HepG2 (cell line): ENCODE measurements at regions not wholly inside any gene's neighbourhood (a gene's known extent, or its start where the extent isn't known, plus 50 kb on each side); places are given as distances from the start of the nearest gene placed in this dataset.

Experiments used
- CEBPB ChIP-seq: IDR thresholded peaks from 2 replicates; pipeline ENCODE4 v1.6.1; 2011; ENCODE audit warnings: low read depth, low read length, improper control_type of control experiment, borderline replicate concordance
- CHD2 ChIP-seq: IDR thresholded peaks from 2 replicates; pipeline ENCODE4 v1.6.1; 2011; ENCODE audit warnings: low read depth, low read length, improper control_type of control experiment
- CTCF ChIP-seq: sonication (generic); formaldehyde crosslinking; IDR thresholded peaks from 2 replicates; pipeline ENCODE4 v1.5.0; 2020; ENCODE audit warnings: mild to moderate bottlenecking, missing genetic modification reagents, moderate library complexity
- ETS1 ChIP-seq: sonication (generic); formaldehyde crosslinking; IDR thresholded peaks from 2 replicates; pipeline ENCODE4 v1.4.0; 2020; ENCODE audit warnings: missing genetic modification reagents
- KDM1A ChIP-seq: IDR thresholded peaks from 2 replicates; pipeline ENCODE4 v1.6.1; 2016; ENCODE audit warnings: missing compliant biosample characterization
- KLF6 ChIP-seq: IDR thresholded peaks from 2 replicates; pipeline ENCODE4 v1.8.0; 2016; ENCODE audit warnings: missing biosample characterization, missing genetic modification reagents
- MAZ ChIP-seq, 2 experiments: sonication (generic) in 1 of 2; formaldehyde crosslinking in 1 of 2; IDR thresholded peaks; 2 replicates each; pipeline versions ENCODE4 v1.5.0 to v1.6.1; 2012 to 2020; ENCODE audit warnings: low read depth in 2 of 2, mild to moderate bottlenecking in 2 of 2, borderline replicate concordance in 1 of 2, improper control_type of control experiment in 1 of 2, low read length in 1 of 2, missing genetic modification reagents in 1 of 2, moderate library complexity in 1 of 2
- NR2C2 ChIP-seq: sonication (generic); formaldehyde crosslinking; IDR thresholded peaks from 2 replicates; pipeline ENCODE4 v1.4.0; 2020; ENCODE audit warnings: missing genetic modification reagents, mild to moderate bottlenecking, moderate library complexity, borderline replicate concordance
- SMC3 ChIP-seq: IDR thresholded peaks from 2 replicates; pipeline ENCODE4 v1.6.1; 2011; ENCODE audit warnings: low read length, improper control_type of control experiment
- STAG1 ChIP-seq: sonication (generic); formaldehyde crosslinking; IDR thresholded peaks from 2 replicates; pipeline ENCODE4 v1.4.0; 2020; ENCODE audit warnings: missing genetic modification reagents
- YY1 ChIP-seq: IDR thresholded peaks from 2 replicates; pipeline ENCODE4 v1.6.1; 2011; ENCODE audit warnings: low read length, low read depth, moderate library complexity, mild to moderate bottlenecking; ENCODE audit not compliant: insufficient read depth, insufficient replicate concordance
- ZBTB49 ChIP-seq: sonication (generic); formaldehyde crosslinking; IDR thresholded peaks from 2 replicates; pipeline ENCODE4 v1.4.0; 2020; ENCODE audit warnings: missing genetic modification reagents, borderline replicate concordance
- ZFYVE20 ChIP-seq: sonication (generic); formaldehyde crosslinking; IDR thresholded peaks from 2 replicates; pipeline ENCODE4 v1.8.0; 2023; ENCODE audit warnings: low read depth, mild to moderate bottlenecking, moderate library complexity, missing genetic modification reagents, borderline replicate concordance
- ZSCAN30 ChIP-seq: sonication (generic); formaldehyde crosslinking; IDR thresholded peaks from 2 replicates; pipeline ENCODE4 v1.5.0; 2020; ENCODE audit warnings: mild to moderate bottlenecking, missing genetic modification reagents

- TF ChIP-seq ZSCAN30 (CRISPR knock-in tag) (no peak), CTCF (CRISPR knock-in tag) (no peak), KDM1A (CRISPR knock-in tag) (no peak), ZBTB49 (CRISPR knock-in tag) (no peak), NR2C2 (CRISPR knock-in tag) (no peak), KLF6 (CRISPR knock-in tag) (no peak), CHD2 (no peak), ETS1 (CRISPR knock-in tag) (no peak), YY1 (no peak), ZFYVE20 (CRISPR knock-in tag) (no peak), CEBPB (no peak), MAZ (IDR thresholded peaks at IDR 0.05; ENCODE audit: borderline replicate concordance, low read depth, low read length) (no peak), MAZ (CRISPR knock-in tag; IDR thresholded peaks at IDR 0.05; ENCODE audit: low read depth) (no peak), SMC3 (no peak), STAG1 (CRISPR knock-in tag) (no peak)
Observed at GRCh38 chr2:161488131-161488699, 72.1 kb downstream of the TBR1 start.
